NCI-H1417 (cell line): ENCODE measurements at regions not wholly inside any gene's neighbourhood (a gene's known extent, or its start where the extent isn't known, plus 50 kb on each side); places are given as distances from the start of the nearest gene placed in this dataset.

Experiments
- DNase-seq, 3 experiments: peaks; one replicate each; lab custom pipeline; 2025; lab: John Stamatoyannopoulos, UW

DNA sequence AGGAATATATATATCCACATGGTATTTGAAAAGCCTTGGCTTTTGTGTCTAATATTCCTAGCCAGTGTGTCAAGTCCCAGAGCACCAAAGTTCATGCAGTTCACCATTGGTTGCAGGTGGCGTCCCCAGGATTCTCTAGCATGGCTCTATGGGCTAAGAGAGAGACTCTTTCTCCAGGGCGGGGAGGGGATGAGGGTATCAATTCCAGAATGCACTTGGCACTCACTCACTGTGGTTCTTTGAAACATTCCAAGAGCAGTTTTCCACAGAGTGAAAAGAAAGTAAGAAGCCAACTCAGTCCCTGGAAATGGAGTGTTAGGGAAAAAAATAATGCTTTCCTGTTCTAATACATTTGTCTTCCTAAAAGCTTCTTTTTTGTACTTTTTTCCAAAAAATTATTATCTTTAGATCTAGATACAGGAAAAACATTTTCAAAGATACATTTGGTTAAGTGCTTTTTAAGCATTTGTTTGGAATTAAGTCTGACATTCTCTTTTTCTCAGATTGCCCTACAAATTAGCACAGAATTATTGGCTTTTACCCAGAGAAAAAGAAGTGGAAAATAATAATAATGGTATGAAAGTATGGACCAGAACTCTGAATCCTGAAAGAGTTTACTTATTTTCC, 239.9 kb downstream of the PAX3 start:
- DNase-seq = peak in 1 of 3 experiments; percentile 9

DNA sequence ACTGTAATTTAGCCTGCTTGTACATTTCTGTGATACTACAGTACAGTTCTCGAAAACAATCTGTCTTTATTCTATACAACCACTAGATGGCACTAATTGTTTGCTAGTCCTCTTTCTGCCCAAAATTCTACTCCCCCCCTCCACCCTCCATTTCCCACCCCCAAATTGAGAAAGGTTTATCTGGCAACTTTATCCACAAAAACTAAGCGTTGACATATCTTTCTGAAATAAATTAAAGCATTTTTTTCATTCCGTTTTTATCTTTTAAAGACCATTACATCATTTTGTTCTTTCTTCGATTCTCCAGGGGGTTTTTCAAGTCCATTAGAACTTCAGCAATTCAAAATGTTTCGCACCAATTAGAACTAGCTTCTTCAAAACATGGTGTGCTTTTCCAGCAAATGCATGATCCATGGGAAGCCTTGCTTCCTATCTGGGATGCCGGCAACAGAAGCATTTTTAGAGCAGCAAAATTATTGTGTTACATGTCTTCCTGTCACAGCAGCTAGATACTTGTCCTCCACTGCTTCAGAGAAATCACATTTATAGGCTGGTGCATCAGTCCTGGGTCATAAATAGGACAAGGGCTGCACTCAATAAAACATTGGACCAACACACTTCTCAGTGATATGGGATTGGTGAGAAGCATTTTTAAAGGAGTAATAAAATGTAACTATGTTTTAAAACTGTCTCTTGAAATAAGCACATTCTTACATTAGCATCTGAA, 241.3 kb downstream of the PAX3 start:
- peak in 2 of 3 experiments; percentile 2 to 46 for DNase-seq

DNA sequence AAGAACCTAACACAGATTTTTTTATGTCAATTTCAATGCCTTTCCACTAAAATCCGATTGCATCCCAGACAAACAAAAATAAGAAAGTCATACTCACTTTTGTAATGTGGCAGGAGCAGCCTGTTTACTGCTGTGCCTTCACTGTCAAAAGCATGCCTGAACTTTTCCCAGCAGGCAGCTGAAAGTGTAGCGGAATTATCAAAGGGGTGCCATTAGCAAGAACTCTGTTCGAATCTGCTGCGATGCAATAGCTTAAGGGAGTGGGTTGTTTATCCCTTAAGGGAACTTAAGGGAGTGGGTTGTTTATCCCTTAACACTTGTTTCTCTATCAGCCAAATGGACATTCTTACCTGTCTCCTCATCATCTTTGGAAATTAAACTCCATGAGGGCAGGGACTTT, 243.5 kb downstream of the PAX3 start:
- peak in 1 of 3 experiments; percentile 8 for DNase-seq

DNA sequence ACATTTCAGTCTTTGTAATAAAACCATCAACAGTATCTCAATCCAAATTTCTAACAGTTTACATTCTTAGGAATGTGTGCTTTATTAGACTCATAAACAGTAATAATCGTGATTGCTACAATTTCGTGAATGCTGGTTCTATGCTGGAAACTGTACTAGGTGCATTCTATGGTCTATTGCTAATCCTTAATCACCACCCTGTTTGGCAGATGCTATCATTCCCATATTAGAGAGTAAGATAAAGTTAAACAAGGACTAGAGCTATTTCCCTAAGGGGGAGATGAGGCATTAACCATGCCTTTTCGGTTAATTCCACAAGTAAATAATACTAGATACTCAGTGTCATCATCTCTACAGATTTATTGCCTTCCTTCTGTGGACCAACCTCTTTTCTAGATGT, 244.0 kb downstream of the PAX3 start:
- DNase-seq = no peak

DNA sequence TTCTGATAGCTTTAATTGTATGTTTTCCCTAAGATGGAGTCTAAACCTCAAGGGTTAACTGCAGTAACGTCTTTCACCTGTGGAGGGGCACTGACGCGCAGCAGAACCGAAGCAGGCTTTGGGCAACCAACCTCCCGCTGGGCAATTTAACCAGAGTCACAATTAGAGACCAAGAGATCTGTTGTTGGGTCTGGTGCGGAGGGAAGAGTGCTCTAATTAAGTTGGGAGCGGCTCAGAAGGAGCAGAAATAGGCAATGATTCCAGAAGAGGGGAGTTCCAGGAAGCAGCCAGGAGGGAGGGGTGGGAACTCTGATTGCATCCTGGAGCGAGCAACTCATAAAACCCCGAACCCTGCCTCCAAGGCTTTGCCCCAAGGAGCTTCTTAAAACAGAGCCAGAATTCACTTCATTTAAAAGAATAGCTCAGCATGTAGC, 245.8 kb downstream of the PAX3 start:
- DNase-seq = peak; percentile 42 to 93 (median 79)

DNA sequence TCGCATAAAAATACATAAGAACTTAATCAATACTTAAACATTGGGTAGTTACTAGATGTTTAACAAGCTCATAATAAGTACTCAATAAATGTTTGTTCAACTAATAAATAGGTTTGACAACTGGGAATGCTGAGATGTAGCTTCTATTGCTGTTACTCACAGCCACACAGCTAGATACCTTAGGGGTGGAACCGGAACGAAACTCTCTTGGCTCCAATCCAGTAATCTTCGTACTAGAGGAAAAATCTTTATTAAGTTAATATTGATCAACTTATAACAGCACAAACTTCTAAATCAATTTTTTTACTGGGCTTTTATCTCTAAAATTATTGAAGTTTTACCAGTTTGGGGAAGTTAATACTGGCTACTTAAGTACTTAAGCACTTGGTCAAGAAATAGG, 247.8 kb downstream of the PAX3 start:
- DNase-seq = peak in 1 of 3 experiments; percentile 8

DNA sequence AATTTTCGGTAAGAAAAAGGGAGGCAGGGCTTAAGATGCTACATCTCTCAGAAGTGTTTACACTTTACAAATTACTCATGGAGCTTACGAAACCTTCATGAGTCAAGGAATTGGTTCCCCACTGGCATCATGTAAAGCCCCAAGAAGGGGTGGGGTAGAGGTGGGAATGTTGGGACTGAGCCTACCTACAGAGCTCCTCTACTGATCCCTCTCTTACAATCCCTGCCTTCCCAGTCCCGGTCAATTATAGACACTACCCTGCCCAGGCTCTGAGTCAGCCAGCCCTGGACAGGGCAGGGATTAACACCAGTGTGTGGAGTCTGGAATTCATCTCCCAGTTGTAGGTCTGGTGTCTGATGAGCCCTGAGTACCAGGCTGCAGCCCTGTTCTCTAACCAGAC, 248.9 kb downstream of the PAX3 start:
- no peak for DNase-seq

DNA sequence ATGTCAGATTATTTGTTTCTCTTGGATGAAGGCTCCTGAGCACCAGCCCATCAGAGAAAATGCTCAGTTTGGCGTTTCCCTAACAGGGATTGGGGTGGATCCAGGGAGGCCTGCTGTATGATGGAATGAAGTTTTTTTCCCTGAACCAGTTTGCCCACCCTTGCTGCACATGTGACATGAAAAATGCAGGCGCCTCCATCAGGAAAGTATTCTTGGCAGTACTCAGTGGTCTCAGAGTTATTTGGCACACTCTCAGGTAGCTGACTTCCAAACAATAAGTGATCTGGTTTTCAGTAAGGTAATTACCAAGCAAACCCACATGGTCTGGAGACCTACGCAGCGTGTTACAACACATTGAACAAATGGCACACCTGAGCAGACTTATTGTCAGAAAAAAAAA, 254.9 kb downstream of the PAX3 start:
- DNase-seq = no peak

DNA sequence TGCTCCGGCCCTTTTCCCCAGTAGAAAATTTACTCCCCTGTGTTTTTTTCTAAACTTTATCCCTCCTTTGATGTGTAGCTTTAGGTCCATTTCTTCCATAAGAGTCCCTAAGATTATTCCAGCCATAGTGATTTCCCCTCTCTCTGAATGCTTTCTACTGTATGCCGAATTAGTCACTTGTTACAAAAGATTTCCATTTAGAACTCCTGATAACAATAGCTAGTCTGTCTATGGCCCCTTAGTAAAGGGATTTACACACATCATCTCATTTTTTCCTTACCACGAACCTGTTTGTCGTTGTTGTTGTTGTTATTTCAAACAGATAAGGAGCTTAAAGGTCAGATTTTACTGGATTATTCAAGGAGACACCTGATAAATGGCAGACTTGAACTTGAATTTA, 256.1 kb downstream of the PAX3 start:
- no peak for DNase-seq

DNA sequence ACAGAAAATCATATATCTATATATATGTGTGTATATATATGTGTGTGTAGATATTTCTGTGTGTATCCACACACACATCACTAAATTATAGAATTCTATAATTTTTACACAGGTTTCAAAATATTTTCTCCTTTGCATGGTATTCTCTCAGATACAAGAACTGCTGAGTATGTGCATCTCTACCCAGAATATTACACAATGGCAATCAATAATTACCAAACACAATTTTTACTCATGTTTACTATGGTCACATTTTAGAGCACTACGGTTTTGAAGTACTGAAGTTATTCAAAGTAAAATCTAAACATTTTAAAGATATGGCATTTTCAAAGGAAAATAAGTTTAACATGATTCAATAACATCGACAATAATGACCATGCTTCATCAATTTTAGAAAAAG, 258.5 kb downstream of the PAX3 start:
- no peak for DNase-seq

DNA sequence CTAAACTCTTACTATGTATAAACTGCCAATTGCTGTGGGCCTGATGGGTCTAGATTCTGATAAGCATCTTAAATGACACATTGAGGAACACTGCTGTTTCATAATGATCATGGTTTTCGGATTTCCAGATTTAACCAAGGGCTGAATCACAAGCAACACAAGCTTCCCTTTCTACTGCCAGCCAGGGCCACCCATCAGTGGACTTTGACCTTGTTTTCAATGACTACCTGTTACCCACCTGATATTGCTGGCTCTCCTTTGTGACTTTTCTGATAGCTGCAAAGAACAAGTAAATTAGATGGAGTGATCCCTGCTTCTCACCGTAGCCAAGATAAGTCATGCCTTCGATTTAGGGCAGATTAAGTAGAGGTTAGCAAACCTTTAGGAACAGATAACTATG, 259.0 kb downstream of the PAX3 start:
- DNase-seq = no peak

DNA sequence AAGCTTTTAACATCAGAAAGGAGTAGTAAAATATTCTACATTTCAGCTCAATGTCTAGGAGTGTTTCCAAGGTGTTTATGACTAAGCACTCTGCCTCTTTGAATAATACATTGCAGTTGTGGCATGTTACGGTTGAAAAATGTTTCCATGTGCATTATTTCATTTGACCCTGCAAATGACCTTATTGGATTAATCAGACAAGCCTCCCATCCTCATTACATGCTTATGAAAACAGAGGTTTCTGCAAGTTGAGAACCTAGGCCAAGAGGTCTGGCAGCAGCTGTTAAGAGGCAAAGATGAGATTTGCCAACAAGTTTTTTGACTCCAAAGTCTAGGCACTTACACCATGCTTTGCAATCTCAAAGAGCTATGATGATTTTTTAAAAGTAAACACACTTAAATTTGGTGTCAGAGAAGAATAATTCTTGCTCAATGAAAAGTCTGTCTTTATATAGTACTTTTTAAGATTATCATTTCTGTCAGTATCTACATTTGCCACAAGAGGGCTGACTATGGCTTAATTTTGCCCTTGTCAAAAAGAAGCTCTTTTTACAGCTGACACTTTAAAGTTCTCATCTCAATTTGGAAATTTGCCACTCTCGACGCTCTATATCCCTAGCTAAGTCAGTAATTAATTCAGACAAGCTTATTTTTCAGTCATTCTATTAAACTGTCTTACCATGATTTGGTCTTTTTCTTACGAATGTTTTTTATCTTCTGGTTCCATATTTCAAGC, 260.6 kb downstream of the PAX3 start:
- peak in 1 of 3 experiments; percentile 57 for DNase-seq

DNA sequence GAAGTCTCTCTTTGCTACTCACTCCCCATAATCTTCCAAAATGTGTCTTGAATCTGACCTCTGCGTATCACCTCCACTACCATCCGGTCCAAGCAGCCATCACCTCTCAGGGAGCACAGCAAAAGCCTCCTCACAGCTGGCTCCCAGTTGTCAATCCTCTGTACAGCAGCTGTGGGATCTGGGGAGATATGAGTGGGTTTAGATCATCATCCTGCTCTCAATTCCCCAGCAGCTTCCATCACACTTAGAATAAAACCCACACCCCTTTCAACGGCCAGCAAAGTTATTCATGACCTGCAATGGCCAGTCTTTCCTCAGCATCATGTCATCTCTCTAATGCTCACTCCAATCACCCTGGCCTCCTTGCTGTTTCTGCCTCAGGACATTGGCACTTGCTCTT, 261.6 kb downstream of the PAX3 start:
- no peak for DNase-seq

DNA sequence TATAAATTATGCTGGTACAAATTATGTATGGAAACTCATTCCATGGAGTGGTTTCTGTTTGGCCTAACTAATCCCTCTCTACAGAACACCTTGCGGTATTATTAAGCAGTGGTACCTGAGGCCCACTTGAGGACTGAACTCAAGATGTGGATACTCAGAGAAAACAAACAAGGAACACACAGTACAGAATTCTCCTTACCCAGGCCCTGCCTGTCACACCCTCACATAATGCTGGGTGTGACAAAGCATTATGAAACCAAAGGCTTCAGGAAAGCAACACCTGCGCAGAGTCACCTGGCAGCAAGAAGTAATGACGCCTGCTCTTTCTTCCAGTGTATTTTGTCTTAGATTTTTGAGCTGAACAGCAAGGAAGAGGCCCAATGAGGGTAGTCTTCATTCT, 264.7 kb downstream of the PAX3 start:
- peak in 2 of 3 experiments; percentile 5 to 20 for DNase-seq

DNA sequence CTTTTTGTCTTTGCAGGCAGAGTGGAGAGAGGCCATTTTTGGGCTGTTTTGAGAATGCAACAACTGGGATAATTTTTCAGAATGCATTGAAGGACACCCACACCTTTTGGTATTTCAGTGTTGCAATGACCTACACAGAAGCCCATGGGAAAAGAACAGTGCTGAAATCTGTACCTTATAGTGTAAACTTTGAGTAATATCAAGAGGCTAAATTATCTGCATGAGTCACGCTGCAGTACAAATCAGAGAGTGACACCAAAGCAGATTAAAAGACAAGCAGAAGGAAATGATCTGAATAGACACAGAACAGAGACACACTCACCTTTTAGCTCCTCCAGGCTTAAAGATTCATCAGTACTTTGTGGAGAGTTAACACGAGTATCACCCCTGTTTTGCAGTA, 265.3 kb downstream of the PAX3 start:
- no peak for DNase-seq

DNA sequence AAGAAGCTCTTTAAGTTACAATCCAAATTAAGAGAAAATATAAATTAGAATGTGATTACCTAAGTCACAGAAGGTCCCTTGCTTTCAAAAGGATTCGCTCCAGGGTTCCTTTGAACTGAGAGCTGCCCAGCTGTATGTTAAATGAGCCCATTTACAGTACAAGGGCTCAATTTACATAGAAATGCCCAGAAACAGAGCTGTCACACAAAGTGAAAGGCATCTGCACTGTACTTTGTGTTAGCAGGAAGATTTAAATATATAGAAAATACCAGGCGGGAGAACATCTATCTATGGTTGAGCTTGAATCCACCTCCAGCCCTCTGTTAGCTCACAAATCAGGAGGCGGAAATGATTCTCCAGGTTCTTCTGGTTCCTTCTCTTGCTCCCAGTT, 272.9 kb downstream of the PAX3 start:
- DNase-seq = peak; percentile 15 to 82 (median 65)

DNA sequence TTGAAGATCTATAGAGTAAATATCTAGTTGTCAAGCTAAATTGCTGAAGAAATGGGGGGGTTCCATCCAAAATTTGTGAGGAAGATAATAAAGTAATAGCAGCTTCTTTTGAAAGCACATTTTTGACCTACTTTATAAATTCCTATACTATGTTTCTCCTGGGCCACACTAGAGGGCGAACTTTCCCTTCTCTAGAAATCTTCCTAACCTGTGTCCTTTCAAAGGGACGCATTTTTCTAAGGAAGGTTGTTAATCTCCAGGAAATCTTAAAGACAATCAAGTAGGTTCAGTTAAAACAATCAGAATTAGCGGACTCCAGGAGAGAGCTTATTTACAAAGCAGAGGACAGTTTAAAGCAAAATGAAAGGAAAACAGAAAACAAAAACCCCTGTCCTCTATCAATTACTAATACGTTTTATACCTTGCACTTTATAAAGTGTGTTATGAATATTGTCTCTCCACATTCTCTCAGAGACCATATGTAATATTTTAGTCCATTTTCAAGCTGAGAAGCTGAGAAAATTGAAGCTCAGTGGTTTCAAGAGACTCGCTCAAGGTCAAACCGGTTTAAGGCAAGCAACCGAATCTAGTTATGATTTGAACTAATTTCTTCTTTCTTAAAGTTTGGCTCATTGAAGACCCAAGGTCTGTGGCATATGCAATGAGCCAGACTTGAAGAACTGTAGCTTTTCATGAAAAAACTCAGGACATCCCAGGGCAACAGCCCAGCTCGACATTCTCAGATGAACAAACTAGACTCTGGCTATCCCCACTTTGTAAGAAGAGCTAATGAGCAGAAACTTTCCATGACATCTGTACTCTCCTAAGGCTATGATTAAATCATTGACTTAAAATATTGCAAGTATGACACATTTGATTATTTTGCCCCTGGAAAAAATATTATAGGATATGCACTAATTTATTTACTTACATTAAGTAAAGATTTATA, 273.6 kb downstream of the PAX3 start:
- DNase-seq = peak; percentile 21 to 76 (median 21)

DNA sequence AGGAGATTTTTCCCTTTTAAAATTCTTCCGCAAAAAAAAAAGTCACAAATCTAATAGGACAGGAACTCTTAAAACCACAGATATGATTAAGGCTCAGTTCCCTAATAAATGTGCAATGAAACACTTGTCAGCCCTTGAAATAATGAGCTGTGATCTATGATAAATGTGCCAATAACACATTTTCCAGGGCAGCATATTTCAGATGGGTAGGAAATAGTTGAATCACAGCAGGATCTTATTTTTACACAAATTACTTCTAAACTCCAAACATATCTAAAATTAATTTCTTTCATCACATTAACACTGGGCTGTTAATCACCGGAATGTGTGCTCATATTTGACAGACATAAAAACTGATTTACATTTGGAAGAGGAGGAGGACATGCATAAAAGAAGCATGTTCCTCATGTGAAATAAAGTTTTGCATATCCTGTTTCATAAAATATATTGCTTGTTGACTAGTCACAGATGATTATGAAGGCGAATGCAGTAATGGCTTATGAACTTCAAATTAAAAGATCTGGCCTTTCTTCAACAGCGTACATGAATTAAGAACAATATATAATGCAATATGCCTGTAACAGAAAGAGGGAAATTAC, 281.4 kb downstream of the PAX3 start:
- DNase-seq = peak in 1 of 3 experiments; percentile 25

DNA sequence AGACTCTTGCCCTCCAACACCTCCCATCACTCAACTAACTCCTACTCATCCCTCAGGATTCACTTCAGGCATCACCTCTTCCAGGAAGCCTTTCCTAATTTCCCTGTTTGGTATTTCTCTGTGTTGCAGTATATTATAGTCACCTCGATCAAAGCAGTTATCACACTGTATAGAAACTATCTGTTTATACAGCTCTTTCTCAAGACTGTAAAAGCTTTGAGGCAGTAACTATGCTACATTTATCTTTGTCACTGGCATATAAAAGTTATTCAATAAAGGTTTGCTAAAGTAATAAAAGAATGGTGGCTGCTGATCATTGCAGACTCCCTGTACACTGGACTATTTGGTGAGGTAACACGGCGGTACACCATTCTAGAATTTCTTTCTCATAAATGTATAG, 284.9 kb downstream of the PAX3 start:
- no peak for DNase-seq

DNA sequence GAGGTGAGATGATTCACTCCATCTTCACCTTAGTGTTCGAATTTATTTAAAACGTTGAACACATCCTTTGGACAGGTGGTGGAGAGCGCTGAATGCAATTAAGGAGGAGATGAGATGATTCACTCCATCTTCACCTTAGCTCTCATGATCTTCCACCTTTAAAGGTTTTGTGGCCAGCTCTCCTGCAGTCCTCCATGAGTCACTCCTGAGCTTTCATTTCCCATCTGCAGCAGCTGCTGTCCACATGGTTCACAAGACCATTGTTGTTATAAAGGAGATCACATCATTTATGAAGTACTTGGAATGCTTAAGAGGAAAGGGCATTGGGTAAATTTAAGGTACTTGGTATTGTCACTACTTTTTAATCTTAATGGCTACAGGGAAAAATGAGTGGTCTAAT, 298.5 kb downstream of the PAX3 start:
- peak in 1 of 3 experiments; percentile 2 for DNase-seq

DNA sequence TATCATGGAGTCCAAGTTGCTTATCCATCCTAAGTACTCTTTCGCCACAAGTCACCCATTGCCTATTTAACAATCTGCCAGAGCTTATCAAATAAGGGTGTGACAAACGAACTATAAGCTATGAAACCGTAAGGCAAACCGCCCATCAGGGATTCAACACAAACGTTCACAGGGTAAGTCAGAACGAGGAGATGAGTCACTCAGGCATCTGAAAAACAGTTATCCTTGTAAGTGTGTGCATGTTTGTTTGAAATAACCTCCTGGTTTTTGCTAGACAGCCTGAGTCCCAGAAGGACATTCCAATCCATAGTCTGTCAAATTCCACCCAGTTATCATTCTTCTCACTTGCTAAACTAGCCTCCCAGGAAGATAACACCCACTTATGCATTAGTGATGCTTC, 299.1 kb downstream of the PAX3 start:
- DNase-seq = no peak
